HG02610 (cell line): ENCODE measurements at regions not wholly inside any gene's neighbourhood (a gene's known extent, or its start where the extent isn't known, plus 50 kb on each side); places are given as distances from the start of the nearest gene placed in this dataset.
"Not testable (repeated sequence)": the region's sequence is repeated elsewhere in the genome, so short reads cannot be mapped to it uniquely, and the experiment has no call there.

Experiments used
- ATAC-seq: cut with Tn5 transposase; IDR thresholded peaks from one replicate; pipeline ENCODE4 v1.9.1; 2021; ENCODE audit warnings: mild to moderate bottlenecking, moderate library complexity; ENCODE audit not compliant: unreplicated experiment

DNA sequence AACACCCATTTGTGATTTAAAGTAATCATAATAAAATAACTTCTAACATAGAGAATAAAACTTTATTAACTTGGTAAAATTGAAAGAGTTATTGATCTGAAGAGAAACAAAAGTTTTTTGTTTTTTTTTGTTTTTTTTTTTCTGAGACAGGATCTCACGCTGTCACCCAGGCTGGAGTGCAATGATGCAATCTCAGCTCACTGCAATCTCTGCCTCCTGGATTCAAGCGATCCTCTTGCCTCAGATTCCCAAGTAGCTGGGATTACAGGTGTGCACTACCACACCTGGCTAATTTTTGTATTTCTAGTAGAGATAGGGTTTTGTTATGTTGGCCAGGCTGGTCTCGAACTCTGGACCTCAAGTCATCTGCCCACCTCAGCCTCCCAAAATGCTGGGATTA, 116.5 kb upstream of the SPATA31D4 start:
- not testable (repeated sequence) for ATAC-seq

DNA sequence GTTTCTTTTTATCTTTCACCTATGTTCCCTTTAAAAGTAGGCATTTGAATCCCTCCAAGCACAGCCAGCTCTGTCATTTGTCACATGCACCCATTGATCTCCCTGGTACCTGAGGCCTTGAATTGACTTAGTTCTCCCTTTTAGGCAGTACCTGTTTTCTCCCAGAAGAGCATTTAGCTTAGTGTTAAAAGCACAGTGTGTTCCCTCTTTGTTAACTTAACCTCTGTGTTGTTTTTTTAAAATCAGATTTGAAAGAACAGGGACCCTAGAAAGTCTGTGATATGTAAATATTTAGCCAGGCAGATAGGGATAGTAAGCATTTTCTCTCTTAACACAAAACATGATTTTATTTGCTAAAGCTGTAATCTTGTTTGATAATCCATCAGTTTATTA, 113.8 kb upstream of the SPATA31D4 start:
- ATAC-seq: no peak

DNA sequence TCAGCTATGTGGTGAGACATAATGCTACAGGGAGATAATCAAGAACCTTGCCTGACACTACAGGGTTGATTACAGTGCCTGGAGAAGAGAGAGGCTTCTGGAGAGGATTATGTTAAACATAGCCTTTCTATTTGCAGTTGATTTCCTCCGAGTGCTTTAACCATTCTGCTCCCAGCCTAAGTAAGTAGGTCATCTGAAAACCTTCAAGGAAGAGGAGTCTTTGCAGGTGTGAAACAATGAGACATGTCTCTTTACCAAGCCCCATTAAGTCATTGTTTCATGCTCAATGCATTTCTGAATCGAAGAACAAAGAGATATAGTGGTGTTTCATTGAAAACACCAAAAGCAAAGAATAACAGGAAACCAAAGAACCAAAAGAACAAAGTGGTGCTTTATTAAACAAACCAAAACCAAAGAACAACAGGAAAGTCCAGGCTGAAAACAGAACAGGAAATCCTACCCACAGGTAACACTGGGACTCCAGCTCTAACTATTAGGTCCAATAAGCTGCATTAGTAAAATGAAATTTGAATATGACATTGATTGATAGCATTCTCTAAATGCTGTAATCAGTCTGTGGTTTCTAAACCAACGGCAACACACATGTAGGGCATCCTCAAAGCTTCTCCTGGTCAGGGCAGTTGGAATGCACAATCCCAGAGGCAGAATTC, 113.3 kb upstream of the SPATA31D4 start:
- peak; percentile 55 for ATAC-seq

DNA sequence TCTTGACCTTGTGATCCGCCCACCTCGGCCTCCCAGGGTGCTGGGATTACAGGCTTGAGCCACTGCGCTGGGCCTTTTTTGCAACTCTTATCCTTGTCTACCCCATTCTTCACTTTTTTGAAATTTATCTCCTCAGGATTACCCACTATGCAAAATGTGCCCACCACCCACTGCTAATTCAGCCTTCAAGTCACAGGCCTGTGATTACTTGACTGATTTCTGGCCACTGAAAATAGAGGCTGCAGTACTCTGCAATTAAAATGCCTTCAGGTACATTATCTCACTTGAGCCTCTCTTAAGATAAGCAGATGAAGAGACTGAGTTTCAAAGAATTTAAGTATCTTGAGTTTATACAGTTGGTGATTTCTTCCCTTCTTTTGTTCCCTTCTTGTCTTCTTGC, 112.4 kb upstream of the SPATA31D4 start:
- no peak for ATAC-seq

DNA sequence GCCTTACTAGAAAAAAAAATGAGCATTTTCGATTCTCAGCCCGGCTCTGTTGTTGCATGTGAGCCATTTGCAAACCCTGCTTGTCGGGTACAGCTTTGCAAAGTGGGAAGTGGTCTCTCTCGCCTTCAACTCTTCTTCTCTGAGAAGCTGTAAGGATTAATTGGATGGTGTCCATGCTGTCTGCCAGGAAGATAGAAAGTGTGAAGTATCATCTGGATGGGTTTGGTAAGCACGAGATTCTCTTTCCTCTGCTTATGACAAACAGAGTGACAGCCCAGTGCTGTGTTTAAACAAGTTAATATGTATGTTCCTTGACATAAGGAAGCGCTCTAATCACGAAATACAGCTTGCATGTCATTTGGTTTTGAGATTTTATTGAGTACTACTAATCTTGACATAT, 109.1 kb upstream of the SPATA31D4 start:
- ATAC-seq: no peak

DNA sequence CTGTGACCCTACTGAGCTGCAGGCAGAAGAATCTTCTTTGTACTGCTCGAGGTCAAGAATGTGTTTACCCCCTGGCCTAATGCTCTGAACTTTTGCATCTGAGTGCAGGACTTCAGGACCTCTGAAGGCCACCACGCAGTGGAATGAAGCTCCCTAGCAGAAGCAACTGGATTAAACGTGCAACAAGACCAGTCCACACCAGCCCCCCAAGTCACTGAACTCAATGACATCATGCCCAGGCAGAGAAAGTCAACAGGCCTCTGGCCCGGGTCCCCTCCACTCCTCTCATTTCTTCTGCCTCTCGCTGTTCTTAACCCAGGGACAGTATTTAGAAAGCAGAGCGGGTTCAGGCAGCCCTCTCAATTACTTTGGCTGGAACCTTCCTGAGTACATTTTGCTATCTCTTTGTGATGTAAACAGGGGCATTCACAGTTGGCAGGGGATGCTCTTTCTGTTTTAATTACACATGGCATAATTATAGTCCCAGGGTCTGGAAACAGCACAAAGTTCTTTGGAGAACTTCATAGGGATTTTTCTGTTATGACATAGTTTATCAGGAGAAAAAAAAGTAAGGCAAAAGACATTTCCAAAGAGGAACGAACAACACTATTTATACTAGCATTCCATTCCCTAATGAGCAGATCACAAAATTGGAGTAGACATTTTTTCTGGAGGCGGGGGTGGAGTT, 108.2 kb upstream of the SPATA31D4 start:
- no peak for ATAC-seq

DNA sequence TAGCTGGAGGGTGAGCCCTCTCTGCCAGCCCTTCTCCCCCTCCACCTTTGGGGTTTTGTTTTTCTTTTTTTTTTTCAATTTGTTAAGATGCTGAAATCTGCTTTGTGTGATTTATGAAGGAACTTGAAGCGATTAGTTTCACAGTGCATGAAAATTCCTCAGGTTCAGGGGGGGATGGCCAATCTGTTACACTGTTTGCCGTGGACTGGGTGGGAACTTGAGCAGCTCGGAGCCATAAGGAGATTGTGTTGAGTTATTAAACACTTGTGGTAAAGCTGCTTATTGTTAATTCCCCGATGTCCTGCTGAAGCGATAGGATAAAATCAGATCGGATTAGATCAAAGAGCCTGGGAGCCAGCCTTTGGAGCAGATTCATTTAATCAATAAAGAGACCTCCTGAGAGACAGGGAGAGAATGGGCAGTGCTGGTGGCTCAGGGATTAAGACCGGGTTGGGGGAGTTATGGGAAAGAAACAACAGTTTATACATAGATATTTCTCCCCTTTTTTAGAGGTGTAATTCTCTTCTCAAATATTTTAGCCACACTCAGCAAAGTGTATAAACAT, 105.8 kb upstream of the SPATA31D4 start:
- ATAC-seq: no peak

DNA sequence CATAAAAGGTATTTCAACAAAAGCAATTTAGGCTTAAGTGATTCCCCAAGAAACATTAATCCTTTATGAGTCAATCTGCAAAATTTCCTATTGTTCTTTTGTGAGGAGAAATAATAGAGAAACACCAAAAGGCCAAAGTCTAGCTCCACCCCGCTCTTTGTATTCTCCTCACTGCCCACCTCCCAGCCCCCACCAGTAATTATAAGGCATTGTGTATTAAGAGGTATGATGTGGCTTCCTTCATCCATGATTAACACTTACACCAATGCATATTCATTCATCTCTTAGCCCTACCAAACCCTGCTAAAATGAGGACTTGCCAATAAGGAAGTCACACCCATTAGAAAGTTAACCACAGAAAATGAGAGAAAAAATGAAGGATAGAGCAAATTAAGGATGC, 105.3 kb upstream of the SPATA31D4 start:
- ATAC-seq: no peak

DNA sequence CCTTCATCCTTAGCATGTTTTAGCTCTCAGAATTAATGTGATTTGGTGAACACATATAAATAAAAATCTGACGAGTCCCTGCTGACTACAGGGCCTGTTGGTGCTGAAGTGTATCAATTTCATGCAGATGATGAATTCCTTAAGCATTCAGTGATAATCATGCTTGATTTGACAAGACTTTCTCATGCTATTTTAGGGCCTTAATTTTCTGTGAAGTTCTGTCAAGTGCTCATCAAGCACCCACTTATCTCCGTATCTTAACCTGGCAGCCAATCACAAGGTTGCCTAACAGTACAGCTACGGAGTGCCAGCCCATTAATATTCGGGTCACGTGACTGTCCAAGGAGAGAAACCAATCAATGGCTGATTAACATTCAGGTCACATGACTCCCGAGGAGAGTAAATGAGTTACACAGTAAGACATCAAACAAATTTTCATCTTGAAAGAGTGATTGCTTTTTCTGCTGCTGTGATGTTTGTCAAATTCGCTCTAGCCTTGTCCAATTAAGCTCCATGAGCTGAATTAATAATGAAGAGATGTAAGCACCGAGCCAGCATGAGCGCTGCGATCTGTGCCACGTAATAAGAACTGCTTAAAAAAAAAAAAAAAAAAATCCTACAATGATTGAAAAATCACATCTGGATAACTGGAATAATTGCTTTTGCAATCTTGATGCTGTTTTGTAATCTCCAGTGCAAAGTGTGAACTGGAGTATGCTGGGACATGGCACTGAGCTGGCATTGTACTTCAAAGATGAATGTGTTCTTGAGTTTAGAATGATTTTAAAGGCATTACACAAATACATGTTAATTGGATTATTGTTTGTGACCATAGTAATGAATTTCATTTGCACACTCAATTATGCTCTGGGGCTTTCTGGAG, 104.3 kb upstream of the SPATA31D4 start:
- no peak for ATAC-seq

DNA sequence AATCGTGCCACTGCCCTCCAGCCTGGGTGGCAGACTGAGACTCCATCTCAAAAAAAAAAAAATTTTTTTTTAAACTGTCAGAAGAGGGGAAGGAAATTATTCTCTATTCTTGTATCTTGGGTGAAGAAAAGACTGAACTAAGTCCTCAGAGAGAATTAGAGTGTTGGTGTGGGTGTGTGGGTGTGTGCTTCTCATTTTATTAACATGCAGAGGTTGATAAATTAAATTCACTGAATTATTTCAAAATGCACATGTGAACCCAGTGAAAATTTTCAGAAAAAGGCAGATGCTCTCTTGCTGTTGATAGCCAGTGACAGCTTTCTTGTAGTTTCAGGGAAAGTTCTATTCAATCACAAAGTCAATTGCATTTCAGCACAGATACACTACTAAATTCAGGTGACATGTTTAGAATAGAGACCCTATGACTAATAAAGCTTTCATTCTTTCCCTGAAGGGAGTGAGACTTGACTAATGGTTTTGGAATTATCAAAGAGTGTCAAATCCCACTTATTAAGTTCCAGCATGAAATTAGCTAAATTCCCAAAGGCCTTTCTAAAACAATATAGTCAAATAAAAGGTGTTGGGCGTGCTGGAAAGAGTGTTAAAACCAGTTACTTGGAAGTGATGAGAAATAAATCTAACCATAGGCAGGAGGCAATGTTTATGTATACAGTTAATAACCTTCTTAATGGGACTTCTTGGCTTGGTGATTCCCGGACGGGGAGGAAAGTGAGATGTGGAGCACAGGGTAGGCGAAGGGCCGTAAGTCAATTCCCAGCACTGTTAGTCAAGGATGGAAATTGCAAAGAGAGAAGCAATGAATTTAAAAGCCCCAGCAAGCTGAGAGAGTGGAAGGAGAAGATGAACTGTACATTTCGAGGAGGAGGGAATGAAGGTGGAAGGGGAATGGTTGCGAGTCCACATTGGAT, 103.2 kb upstream of the SPATA31D4 start:
- no peak for ATAC-seq

DNA sequence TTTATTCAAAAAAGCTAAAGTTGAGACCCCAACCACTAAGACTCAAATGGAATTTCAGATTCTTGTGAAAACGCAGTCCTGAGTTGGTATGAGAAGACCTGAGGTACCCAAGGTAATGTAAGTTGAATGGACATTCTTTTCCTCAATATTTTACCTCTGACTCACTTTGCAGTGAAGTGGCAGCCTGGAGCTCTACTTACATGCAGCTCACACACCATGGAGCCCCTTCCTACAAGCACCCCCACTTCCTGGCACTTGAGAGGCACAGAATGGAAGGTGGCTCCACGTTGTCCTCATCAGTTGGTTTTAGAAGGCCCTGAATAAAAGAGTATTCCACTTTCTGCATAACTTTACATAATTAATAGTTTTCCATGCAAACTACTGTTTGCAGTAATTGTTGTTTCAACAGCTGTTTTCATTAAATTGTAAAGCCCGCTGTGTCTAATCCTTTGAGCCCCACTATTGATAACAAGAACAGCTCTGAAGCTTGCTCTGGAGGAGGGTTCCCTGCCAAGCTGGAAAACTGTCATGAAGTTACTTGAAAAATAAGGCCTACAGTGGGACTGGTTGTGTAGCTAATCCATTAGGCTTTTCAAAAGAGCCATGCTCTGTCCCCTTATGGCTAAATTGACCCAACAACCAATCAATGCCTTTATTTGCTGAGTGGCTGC, 102.2 kb upstream of the SPATA31D4 start:
- no peak for ATAC-seq

DNA sequence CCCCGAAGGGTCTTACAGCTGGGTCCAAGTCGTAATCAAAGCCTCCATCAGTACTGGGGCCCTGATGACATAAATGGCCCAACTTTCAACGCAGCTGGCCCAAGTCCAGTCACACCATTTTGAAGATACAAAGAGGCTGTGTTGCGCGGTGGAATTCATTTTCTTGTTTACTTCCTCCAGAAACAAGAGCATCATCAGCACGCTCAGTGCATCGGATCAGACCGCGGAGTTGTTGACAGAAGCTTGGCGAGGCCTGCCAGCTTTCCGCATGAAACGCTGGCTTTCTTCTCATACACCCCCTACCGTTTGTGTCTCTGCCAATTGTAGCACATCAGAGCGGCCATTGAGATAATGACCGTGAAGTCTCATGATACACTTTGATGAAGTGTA, 101.7 kb upstream of the SPATA31D4 start:
- no peak for ATAC-seq

DNA sequence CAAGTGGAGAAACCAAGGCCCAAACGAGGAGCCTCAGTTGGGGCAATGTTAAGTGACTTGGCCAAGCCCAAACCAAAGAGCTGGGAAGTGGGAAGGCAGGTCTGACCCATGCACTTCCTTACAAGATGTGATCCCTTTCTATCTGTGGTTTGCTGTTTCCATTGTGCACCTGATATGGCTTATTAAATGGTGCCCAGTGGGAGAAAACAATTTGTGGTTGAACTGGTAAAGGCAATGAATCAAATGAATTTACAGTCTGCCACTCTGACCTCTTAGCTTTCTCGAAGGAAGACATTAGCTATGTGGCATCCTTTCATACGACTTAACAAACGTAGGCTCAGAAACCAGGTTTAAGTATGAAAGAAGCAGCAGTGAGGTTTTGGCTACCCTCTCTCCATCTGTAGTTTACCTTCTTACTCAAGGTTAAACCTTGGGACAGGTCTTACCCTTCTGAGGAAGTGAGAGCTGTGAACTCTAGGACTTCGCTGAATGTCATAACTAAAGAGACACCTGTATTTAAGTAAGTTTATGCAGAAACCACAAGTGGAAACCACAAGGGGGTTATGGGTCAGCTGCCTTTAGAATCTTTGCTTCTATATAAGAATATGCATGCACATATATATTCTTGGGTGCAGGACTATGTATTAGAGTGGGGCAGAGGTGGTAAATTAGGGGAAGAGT, 100.5 kb upstream of the SPATA31D4 start:
- peak; percentile 51 for ATAC-seq

DNA sequence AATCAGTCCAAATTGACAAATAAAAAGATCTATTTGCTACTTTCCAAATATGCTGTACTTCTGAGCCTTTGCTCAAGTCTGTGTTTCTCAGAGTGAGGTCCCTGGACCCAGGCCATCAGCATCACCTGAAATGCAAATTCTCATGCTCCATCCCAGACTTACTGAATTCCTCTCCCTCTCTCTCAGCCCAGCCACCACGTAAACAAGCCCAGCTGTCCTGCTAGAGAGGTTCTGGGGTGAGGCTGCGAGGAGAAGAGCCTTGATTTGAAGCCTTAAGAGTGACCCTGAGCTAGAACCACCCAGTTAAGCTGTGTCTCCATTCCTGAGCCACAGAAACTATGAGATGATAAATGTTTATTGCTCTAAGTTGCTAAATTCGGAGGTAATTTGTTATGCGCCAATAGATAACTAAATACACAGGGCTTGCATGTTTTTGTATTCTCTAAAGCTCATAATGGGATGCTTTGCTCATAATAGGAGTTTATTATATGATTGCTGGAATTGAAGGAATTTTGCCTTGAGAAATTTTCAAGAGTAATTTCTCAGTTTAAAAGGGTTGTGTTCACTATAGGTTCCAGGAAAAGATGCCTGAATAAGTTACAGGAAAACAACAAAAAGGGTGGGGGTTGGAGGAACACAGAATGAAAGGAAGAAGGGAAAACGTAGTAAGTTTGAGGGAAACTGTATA, 98.9 kb upstream of the SPATA31D4 start:
- no peak for ATAC-seq

DNA sequence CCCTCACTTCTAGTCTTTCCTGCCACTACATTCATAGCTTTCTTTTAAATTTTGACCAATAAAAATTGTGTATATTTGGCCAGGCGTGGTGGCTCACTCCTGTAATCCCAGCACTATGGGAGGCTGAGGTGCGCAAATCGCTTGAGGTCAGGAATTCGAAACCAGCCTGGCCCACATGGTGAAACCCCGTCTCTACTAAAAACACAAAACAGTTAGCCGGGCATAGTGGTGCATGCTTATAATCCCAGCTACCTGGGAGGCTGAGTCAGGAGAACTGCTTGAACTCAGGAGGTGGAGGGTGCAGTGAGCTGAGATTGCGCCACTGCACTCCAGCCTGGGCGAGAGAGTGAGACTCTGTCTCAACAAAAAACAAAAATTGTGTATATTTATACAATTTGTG, 97.8 kb upstream of the SPATA31D4 start:
- not testable (repeated sequence) for ATAC-seq

DNA sequence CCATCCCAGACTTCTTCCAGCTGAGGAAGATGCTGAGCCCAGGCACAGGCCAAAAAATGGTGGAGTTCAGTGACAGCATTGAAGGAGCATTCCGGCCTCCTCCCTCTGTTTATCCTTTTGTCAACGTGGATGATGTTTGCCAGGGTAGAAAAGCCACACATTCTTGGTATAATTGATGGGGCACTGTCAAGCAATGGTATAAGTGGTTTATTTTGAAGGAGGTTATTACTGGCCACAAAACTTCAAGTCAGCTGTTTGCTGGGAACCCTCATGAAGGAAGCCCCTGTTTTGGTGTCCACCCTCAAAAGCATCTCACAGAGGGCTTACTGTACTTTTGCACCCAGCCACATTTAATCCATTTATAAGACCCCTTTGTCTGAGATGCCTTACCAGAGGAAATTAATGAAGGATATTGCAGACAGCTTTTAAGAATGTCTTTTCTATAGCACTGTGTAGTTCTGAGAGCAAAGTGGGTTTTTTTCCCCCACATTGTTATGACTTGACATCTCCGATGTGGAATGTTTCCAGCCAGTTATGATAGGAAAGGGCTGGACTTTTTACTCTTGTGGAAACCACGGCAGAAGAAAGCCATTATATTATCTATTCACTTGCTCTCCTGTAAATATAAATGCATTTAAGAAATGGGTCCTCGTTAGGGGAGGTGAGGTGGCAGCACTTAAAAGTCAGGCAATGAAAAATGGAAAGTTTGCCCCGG, 95.5 kb upstream of the SPATA31D4 start:
- no peak for ATAC-seq

DNA sequence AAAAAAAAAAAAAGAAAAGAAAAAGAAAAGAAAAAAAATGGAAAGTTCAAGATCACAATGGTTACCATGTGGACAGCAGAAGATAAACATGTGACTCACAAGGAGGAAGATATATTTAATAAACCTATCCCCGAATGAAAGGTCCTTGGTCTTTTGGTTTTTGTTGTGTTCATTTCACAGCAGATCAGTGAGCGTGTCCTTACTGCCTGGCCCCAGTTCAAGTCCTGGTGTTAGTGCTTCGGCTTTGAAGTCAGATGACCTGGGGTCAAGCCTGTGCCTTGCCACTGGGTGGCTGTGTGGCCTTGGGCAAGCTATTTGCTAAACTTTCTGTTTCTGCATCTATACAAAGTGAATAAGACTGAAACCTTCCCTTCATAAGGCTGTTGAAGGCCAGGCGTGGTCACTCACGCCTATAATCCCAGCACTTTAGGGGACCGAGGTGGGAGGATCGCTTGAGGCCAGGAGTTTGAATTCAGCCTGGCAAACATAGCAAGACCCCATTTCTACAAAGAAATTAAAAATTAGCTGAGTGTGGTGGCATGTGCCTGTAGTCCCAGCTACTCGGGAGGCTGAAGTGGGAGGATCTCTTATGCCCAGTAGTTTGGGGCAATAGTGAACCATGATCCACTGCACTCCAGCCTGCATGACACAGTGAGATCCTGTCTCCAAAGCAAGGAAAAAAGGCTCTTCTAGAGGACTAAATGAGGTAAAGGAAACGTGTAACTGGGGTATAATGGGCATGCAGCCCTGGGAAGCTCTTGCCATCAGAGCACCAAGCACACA, 94.5 kb upstream of the SPATA31D4 start:
- no peak for ATAC-seq
